ENCODE measurements at regions not wholly inside any gene's neighbourhood (a gene's known extent, or its start where the extent isn't known, plus 50 kb on each side); places are given as distances from the start of the nearest gene placed in this dataset.

GRCh38 chr14:98999901-99000300, 272.1 kb downstream of the BCL11B start:
- no peak for DNase-seq (ENCODE audit: low spot score)

GRCh38 chr14:99001241-99001640, 270.8 kb downstream of the BCL11B start:
- DNase-seq (ENCODE audit: low spot score), result no peak

- DNase-seq (ENCODE audit: low spot score), result no peak
These were observed 268.4 kb downstream of the BCL11B start for GRCh38 chr14:99003646-99004045.

- no peak for DNase-seq (ENCODE audit: low spot score)
These were observed 267.9 kb downstream of the BCL11B start for GRCh38 chr14:99004112-99004511.

DNA sequence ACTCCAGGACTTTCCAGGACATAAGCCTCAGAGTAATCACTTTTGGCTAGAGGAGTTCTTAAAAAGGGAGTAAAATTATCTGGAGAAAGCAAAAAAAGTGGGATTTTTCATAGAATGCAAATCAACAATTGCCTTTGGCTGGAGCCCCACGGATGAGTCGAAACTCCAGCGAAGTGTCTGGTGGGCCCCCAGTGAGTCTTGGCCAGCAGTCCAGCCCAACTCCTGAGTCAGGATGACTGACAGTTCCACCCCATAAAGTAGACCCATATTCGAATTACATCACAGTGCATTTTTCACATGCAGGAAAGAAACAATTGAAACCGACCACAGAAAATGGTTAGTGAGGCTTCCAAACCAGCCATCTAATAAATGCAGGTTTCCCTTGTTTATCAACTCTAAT, 265.7 kb downstream of the BCL11B start:
- no peak for DNase-seq (ENCODE audit: low spot score)

DNA sequence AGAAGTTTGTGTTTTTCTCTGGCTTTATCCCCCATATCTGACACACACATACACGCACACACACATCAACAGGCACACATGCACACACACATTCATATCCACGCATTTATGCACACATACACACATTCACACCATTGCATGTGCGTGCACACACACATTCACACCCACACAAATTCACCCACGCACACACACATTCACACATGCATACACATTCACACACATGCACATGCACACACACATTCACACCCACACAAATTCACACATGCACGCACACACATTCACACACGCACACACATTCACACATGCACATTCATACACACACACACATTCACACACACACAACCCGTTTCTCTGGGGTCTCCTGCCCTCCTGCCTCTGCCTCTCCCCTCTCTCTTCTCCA, 264.2 kb downstream of the BCL11B start:
- DNase-seq (ENCODE audit: low spot score), result no peak

- DNase-seq (ENCODE audit: low spot score), result no peak
These were observed 262.1 kb downstream of the BCL11B start for GRCh38 chr14:99009871-99010270.

- DNase-seq (ENCODE audit: low spot score), result no peak
These were observed 260.6 kb downstream of the BCL11B start for GRCh38 chr14:99011385-99011784.

- DNase-seq (ENCODE audit: low spot score), result no peak
These were observed 259.3 kb downstream of the BCL11B start for GRCh38 chr14:99012703-99013102.

DNA sequence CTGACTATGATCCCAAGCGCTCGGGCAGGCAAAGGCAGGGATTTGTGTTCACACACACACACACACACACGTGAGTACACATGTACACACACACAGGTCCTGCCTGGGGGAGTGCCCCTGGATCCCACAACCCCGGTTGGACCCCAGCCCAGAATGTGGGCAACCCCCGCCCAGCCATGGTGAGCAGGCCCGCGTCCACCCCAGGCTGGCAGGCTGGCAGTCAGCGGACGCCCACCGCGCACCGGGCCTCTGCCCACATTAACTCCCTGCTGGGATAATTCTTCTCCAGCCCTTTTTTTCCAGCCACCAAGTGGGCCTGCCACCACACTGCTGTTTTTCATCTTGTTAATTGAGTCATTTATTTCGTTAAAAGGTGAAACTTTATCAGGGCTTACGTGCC, 256.2 kb downstream of the BCL11B start:
- no peak for DNase-seq (ENCODE audit: low spot score)

DNA sequence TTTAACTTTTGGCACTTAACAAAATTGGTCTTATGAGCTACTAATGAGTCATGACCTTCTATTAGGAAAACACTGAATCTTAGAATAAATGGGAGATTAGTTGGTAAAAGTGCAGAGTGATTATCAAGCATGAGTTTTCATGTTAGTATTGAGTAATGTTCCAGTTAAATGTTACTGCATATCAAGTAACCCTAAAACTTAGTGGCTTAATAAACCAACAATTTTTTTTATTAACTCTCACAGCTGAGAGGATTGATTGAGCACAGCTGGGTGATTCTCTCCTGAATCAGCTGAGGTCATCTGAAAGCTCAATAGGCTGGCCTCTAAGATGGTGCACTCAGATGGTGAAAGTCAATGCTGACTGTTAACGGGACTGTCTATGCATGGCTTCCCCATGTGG, 248.6 kb downstream of the BCL11B start:
- DNase-seq (ENCODE audit: low spot score), result no peak

- DNase-seq (ENCODE audit: low spot score), result no peak
These were observed 247.1 kb downstream of the BCL11B start for GRCh38 chr14:99024926-99025325.

DNA sequence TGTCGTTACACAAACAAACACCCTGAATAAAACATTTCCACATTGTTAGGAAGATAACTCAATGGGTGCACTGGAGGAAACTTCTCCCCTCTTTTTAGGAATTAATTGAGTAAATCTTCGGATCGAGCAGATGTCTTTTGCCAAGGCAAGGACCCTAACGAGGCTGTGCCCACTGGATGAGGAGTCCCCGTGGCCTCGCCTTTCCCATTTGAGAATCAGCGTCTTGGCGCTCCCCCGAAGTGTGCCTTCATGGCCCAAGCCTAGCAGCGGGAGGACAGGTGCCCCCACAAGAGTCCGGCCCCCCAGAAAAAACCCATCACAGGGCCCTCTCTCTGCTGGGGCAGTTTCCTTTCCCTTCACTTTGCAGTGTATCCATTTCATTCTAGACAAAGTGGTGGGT, 246.6 kb downstream of the BCL11B start:
- DNase-seq (ENCODE audit: low spot score), result no peak

DNA sequence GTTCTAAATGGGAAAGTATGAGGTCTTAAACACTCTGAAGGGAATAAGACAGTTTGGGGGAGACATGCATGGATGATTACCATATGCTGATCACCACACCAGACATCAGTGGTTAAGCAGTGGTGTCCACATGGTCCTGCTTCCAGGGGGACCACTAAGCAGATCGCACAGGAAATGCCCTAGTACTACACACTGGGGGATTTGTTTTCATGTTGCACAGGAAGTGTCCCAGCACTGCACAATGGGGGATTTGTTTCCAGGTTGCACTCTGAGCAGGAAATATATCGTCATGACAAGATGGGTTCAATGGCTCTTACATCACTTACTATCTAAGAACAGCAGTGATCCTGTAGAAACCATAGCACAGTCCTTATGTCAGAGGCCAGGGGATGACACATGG, 245.5 kb downstream of the BCL11B start:
- no peak for DNase-seq (ENCODE audit: low spot score)

- DNase-seq (ENCODE audit: low spot score), result no peak
These were observed 244.0 kb downstream of the BCL11B start for GRCh38 chr14:99028041-99028440.

- DNase-seq (ENCODE audit: low spot score), result no peak
These were observed 243.5 kb downstream of the BCL11B start for GRCh38 chr14:99028521-99028920.

DNA sequence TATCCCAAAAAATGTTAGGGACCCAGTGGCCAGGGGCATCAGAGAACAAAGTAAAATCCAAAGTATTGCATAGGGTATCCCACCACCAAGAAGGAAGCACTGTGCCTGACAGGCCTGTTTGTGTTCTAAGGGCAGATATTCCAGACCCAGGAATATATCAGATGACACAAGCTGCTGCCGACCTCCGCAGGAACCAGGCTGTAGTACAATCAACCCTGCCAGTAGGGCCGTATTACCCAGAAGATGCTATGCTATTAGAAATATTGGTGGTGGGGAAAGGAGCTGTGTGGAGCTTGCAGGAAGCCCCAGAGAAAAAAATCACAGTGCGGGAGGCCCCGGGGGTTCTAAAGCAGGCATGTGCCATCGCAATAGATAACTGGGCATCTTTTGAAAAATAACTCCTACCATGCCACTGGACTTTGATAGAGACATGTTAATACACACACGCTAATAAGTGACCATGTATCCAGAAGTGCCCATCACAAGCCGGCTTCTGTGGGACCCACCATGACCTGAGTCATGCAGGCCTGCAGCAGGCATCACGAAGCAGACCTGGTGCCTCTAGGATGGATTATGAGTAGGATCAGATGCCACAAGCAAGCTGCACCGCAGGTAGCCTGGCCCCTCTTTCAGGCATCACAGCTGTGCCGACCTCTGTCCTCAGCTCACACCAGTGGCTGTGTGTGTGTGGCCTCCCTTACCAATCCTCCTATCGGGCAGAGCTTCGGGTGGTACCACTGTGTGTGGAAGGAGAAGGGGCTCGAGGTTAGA, 242.7 kb downstream of the BCL11B start:
- DNase-seq (ENCODE audit: low spot score), result no peak

- no peak for DNase-seq (ENCODE audit: low spot score)
These were observed 242.1 kb downstream of the BCL11B start for GRCh38 chr14:99029916-99030305.

DNA sequence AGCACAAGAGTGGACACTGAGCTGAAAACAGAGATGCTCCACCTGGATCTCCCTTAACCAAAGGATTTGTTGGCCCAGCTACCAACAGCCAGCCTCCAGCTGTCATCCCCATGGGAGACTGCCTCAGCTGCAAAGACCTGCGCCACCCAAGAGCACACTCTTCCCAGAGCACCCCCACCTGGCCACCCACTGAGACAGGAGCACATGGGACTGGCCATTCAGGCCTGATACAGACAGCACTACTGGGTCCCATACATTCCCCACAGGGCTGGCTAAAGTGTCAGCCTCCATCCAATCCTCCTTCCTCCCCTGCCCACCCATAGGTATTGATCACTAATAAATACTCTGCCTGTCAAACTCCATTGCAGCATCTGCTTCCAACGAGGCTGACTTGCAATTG, 241.5 kb downstream of the BCL11B start:
- DNase-seq (ENCODE audit: low spot score), result no peak

GRCh38 chr14:99032759-99033158, 239.2 kb downstream of the BCL11B start:
- DNase-seq (ENCODE audit: low spot score), result no peak

DNA sequence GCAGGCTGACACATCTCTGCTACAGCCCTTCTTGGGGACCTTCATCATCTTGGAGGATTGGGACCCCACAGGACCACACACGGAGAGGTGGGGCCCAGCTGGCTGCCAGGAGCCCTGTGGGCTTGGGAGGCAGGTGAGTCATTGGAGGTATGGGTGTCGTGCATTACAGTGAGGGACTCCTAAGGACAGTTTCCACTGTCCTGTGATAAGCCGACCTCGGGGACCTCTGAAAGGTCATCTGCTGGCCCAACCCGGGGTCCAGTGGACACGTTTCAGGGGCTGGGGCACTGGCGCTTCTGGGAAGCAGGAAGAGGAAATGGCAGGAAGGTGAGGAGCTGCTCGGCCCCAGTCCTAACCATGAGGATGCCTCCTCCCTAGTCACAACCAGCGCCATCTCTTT, 238.0 kb downstream of the BCL11B start:
- no peak for DNase-seq (ENCODE audit: low spot score)

GRCh38 chr14:99034711-99035171, 237.3 kb downstream of the BCL11B start:
- DNase-seq (ENCODE audit: low spot score), result no peak

GRCh38 chr14:99035268-99035667, 236.7 kb downstream of the BCL11B start:
- no peak for DNase-seq (ENCODE audit: low spot score)
